Nucleus accumbens (tissue), 56 donors: ENCODE measurements at regions not wholly inside any gene's neighbourhood (a gene's known extent, or its start where the extent isn't known, plus 50 kb on each side); places are given as distances from the start of the nearest gene placed in this dataset.
"Not testable (repeated sequence)": the region's sequence is repeated elsewhere in the genome, so short reads cannot be mapped to it uniquely, and the experiment has no call there.

Experiments used
- DNase-seq, 56 donors: peaks; one replicate each; lab custom pipeline; 2025; lab: John Stamatoyannopoulos, UW

DNA sequence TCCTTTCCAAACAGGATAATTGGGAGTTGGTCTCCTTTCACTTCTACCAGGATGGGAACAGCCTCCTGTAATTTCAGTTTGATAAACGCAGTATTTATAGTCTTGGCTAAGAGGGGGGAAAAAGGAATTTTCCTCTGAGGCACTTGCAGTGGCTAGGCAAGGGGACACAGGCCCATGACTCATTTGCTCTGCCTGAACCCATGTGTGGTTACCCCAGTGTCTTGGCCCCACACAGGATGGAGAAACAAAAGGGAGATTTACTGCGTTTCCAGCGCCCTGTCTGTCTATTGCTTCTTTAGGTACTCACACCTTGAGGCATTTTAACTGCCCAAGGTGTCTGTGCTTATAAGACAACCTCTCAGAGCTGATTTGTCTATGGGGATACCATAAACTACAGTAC lies 74.8 kb upstream of the NEDD9 start:
- DNase-seq: no peak

DNA sequence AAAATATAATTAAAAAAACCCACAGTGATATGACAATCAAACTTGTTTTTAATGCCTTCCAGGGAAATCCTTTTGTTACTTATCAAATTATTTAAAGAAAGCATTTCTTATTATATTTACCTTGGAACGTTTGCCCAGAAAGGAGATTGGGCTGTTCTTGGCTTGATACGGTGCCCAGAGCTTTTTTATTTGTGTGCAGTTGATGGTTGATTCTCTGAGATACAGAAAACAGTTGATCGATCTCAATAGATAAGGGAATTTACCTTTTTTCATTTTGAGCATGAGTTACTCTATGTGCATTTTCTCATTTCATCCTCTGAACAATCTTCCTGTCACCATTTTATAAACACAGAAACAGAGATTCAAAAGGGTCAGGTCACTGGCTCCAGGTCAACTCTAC lies 72.5 kb upstream of the NEDD9 start:
- DNase-seq: no peak

DNA sequence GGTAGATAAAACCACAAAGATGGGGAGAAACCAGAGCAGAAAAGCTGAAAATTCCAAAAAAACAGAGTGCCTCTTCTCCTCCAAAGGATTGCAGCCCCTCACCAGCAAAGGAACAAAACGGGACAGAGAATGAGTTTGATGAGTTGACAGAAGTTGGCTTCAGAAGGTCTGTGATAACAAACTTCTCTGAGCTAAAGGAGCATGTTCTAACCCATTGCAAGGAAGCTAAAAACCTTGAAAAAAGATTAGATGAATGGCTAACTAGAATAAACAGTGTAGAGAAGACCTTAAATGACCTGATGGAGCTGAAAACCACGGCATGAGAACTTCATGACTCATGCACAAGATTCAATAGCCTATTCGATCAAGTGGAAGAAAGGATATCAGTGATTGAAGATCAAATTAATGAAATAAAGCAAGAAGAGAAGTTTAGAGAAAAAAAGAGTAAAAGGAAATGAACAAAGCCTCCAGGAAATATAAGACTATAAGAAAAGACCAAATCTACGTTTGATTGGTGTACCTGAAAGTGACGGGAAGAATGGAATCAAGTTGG lies 67.5 kb upstream of the NEDD9 start:
- DNase-seq: not testable (repeated sequence)

DNA sequence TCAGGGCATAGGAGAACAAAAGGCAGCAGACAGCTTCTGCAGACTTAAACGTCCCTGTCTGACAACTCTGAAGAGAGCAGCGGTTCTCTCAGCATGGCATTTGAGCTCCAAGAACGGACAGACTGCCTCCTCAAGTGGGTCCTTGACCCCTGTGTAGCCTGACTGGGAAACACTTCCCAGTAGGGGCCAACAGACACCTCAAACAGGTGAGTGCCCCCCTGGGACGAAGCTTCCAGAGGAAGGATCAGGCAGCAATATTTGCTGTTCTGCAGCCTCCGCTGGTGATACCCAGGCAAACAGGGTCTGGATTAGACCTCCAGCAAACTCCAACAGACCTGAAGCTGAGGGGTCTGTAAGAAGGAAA lies 66.9 kb upstream of the NEDD9 start:
- DNase-seq: not testable (repeated sequence)

GRCh38 chr6:11298651-11299420 lies 66.4 kb upstream of the NEDD9 start:
- DNase-seq: no peak

DNA sequence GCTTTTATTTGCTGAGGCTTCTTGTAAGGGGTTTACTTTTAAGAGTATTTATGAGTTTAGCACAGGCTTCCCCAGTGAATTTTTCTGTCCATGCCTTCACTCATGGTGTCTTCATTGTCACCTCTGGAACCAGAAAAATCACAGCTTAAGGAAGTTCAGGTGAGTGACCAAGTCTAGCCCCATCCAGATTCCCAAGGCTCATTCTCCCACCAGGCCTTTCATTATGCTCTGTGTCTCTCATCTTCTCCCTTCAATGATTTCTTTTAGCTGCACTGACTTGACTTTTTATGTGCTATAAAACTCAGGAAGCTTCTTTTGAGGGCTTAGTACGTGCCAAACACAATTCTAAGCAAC lies 64.9 kb upstream of the NEDD9 start:
- no peak for DNase-seq

- no peak for DNase-seq
Observed at GRCh38 chr6:11296449-11297375, 64.2 kb upstream of the NEDD9 start.

GRCh38 chr6:11295969-11296368 lies 63.5 kb upstream of the NEDD9 start:
- no peak for DNase-seq

DNA sequence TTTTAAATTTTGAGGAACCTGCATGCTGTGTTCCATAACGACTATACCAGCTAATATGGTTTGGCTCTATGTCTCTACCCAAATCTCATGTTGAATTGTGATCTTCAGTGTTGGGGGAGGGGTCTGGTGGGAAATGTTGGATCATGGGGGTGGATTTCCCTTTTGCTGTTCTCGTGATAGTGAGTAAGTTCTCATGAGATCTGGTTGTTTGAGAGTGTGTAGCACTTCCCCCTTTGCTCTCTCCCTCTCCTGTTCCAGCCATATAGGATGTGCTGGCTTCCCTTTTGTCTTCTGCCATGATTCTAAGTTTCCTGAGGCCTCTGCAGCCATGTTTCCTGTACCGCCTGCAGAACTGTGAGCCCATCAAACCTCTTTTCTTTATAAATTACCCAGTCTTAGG lies 61.8 kb upstream of the NEDD9 start:
- DNase-seq: no peak

DNA sequence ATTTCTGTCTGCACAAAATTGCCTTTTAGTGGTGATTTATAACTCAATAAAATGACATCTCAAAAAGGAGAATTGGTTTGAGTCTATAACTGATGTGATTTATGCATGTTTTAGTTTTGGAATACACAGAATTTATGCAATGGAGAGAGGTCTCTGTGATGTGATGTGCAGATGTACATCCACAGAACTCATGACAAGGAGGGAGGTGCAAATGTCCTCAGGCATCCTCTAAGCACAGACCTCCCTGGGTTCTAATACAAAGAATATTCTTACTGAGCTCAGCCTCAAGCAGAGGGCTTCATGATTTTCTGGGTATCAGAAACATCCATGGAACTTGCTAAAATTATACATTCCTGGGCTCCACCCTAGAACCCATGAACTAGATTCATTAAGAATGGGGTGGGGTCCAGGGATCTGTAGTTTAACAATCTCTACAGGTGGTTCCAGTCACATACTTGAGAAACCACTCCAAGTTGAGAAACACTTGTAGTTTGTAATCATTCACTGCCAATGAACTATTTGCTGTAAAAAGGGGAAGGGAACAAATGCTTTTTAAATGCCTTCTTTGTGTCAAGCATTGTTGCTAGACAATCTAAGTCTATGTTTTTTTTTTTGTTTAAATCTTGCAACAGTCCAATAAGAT lies 60.2 kb upstream of the NEDD9 start:
- no peak for DNase-seq

DNA sequence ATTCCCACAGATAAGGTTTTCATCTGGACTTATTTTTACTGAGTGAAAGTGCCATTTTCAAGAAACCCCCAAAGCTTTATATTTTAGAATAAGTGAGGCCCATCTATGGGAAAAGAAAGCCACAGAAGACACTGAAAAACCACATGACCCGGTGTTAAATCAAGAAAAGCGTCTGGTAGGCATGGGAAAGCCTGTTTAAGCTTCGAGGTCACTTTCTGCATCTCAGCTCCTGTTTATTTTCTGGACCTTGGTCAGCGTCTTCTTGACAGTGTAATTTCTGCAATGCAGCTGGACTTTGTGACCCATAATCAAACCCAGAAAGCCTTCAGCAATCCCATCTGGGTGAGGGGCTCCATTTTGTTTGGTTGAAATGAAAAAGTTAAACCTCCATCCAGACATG lies 59.6 kb upstream of the NEDD9 start:
- no peak for DNase-seq

DNA sequence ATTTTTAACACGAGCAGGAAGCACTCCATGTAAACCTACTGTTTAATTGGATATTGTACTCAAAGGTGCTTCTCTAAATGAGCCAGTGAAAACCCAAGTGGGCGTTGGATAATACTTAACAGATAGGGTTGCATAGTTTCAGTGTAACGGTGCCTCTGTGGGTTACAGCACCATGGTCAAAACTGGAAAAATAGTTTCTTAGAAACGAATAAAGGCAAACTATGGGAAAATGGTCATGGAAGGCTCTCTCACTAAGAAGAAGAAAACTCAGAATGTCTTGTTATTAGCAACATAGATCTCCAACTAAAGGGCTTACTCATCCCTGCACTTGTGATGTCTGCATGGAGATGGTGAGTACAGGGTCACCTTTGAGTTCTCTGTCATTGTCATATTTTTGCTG lies 59.1 kb upstream of the NEDD9 start:
- no peak for DNase-seq

DNA sequence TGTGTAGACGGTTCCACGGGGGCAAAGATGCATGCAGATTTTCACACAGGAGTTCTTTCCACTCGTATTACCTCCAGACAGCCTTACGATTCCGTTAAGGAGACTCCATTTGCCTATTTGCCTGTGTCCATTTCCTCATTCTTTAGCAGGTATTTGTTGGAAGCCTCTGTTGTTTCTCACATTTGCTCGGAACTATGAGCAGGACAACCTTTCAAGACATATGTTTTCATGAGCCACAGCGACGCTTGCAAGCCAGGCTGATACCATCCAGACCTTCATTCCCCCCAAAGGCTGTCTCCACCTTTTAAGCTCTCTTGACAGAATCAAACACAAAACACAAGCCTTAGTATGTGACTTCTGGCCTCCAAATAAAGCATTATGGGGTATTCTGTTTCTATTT lies 57.6 kb upstream of the NEDD9 start:
- no peak for DNase-seq

DNA sequence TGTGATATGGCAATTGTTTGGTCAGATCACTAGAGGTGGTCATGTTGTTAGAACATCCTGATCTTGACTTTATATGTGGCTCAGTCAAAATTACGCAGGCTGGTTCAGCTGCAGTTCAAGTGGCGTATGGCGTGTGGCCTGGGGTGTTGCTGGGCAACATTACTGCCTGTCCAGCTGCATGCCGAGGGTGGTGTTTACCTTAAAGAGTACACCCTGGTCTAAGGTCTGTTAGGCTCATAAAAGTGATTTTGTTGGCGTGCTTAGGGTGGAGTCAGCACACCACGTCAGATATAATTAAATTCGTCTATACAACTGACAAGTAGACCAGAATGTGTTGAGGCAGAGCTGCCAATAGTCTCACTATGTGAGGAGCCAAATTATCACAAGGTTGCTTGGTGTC lies 55.6 kb upstream of the NEDD9 start:
- no peak for DNase-seq

GRCh38 chr6:11284996-11285395 lies 52.5 kb upstream of the NEDD9 start:
- no peak for DNase-seq

DNA sequence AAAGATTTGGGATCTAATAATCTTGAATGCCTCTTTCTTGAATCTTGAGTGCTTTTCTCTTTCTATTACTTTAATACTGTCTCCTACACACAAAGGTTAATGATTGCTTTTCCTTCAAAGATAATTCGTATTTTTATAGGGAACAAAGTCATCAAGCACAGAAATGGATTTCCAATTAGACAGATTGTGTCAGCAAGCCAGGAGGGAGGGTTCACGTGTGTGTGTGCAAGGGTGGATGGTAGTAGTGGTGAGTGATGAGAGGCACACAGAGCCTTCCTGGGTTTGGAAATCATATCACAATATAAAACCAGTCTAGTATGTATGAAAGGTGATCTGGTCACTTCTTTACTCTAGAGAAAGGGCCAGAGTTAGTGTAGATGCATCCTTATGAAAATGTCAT lies 51.2 kb upstream of the NEDD9 start:
- DNase-seq: no peak

DNA sequence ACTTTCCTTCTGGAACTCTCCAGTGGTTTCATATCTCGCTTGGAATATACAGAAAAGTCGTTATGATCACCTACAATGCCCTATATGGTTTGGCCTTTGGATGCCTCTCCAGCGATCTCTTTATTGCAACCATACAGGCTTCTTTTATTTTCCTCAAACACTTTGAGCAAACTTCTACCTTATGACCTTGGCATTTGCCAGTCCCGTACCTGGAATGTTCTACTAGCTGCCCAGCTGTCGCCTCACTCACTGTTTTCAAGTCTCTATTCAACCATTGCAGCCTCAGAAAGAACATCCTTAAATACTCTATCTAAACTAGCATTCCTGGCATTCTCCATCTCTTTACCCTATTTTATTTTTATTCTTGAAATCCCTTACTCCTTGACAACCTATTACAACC lies 50.4 kb upstream of the NEDD9 start:
- no peak for DNase-seq
